HG02610 (cell line): ENCODE measurements at regions not wholly inside any gene's neighbourhood (a gene's known extent, or its start where the extent isn't known, plus 50 kb on each side); places are given as distances from the start of the nearest gene placed in this dataset.

Experiments used
- ATAC-seq: cut with Tn5 transposase; IDR thresholded peaks from one replicate; pipeline ENCODE4 v1.9.1; 2021; ENCODE audit warnings: mild to moderate bottlenecking, moderate library complexity; ENCODE audit not compliant: unreplicated experiment

DNA sequence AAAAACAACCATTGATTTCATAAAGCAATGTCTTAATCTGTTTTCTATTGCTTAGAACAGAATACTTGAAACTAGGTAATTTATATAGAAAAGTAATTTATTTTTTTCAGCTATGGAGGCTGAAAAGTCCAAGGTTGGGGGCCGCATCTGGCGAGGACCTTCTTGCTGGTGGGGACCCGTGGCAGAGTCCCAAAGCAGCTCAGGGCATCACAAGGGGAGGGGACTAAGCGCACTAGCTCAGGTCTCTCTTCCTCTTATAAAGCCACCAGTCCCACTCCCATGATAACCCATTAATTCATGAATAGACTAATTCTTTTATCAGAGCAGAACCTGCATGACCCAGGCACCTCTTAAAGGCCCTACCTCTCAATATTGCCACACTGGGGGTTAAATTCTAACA lies 87.2 kb upstream of the KLF13 start:
- no peak for ATAC-seq

GRCh38 chr15:31241888-31242522 lies 84.6 kb upstream of the KLF13 start:
- ATAC-seq = no peak

GRCh38 chr15:31243895-31244294 lies 82.7 kb upstream of the KLF13 start:
- no peak for ATAC-seq

GRCh38 chr15:31245135-31245689 lies 81.4 kb upstream of the KLF13 start:
- no peak for ATAC-seq

GRCh38 chr15:31245756-31246155 lies 80.9 kb upstream of the KLF13 start:
- ATAC-seq = no peak

DNA sequence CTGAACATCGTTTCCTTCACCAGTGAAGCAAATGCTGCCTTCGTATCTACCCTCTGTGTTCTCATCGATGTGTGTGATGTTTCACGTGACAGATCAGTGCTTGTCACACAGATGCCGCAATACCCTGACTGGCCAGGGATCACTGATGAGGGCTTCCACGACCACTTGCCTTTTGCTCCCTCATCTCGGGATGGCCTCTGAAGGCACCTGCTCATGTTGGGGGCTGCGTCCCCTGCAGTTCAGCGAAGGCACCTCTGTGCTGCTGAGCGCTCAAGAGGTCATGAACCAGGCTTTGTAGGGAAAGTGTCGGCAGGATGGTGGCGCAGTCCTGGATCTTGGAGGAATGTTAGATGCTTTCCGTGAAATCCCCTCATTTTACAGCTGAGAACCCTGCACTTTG lies 79.2 kb upstream of the KLF13 start:
- no peak for ATAC-seq

- ATAC-seq = no peak
Measured at GRCh38 chr15:31248263-31248662, 78.4 kb upstream of the KLF13 start.

GRCh38 chr15:31248951-31249350 lies 77.7 kb upstream of the KLF13 start:
- ATAC-seq = no peak

- no peak for ATAC-seq
Measured at GRCh38 chr15:31250033-31250432, 76.6 kb upstream of the KLF13 start.

GRCh38 chr15:31251165-31251564 lies 75.5 kb upstream of the KLF13 start:
- no peak for ATAC-seq

- no peak for ATAC-seq
Measured at GRCh38 chr15:31252171-31252785, 74.4 kb upstream of the KLF13 start.

- ATAC-seq = no peak
Measured at GRCh38 chr15:31254431-31255175, 72.0 kb upstream of the KLF13 start.

DNA sequence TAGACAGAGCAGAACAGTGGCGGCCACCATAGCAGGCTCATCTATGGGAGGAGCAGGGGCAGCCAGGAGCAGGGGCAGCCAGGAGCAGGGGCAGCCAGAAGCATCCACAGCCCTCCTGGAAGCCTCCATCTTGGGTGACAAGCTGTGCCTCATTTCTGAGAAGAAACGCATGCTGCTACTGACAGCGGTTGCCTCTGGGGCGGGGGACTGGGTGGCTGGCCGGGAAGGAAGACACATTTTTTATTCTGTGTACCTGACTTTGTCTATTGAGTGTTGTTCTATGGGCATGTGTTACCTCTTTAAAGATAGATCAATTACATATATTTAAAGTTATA lies 71.5 kb upstream of the KLF13 start:
- no peak for ATAC-seq

DNA sequence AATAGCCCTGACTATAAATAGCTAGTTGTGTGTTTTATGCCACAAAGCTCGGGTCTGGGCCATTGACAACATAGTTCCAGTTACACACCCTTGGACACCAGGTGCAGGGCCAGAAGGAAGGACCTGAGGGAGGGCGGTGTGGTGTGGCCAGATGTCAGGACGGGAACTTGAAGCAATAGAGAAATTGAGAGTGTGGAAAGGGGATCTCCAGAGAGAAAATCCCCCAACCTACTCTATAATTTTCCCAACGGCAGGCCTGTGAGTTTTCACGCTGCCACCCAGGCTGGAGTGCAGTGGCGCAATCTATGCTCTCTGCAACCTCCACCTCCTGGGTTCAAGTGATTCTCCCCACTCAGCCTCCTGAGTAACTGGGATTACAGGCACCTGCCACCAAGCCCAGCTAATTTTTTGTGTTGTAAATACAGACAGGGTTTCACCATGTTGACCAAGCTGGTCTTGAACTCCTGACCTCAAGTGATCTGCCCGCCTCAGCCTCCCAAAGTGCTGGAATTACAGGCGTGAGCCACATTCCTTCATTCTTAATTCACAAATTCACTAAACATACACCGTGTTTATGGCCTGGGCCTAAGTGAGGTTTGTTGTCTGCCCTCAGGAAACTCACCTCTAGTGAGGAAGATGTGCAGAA lies 70.8 kb upstream of the KLF13 start:
- ATAC-seq = peak; percentile 73

DNA sequence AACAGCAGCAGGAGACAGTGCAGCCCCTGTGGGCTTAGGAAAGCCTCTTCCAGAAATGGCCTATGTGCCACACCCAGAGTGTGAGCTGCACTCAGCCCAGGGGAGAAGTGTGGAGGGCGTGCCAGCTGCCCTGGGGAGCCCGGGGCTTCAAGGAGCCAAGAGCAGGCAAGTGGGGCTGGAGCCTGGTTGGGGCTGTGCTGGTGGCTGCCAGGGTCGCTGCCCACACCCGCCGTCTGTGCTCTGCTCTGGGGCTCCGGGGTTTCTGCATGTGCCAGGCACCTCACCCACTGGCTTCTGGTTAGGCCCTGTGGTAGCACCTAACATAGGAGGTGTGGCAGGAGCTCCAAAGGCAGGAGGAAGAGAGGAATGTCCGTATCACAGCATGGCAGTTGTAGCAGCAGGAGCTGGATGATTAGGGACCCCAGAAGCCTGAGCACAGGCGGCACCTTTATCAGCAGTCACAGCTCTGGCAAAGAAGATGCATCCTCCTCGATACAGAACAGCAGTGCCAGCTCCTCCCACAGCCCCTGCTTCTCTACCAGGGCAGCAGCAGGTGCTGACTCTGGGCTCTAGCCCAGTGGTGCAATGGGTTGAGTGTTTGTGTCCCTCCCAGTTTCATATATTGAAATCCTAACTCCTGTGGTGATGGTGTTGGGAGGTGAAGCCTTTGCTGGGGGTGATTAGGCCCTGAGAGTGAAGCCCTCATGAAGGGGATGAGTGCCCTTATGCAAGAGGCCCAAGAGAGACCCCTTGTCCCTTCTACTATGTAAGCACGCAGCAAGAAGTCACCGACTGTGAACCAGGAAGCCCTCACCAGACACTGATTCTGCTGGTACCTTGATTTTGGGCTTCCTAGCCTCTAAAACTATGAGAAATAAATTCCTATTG lies 70.0 kb upstream of the KLF13 start:
- no peak for ATAC-seq

DNA sequence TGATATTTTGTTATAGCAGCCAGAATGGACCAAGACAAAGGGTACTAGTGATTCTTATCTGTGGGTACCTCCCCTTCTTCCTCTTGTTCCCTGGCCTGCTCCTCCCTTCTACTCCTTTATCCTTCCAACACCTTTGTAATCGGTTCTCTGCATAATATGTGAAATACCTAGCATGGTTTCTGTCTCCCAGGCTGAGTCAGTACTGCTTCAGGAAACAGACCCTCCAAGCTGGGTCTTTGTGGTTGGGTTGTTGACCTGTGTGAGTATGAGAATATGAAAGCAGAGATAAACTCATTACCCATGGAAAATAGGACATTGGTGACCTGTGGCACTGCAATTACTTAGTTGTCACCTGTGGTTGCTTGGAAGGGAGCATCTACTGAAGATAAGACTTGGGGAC lies 69.3 kb upstream of the KLF13 start:
- ATAC-seq = no peak

GRCh38 chr15:31258260-31258659 lies 68.4 kb upstream of the KLF13 start:
- no peak for ATAC-seq

GRCh38 chr15:31259562-31260252 lies 66.9 kb upstream of the KLF13 start:
- no peak for ATAC-seq

GRCh38 chr15:31260646-31261265 lies 65.9 kb upstream of the KLF13 start:
- ATAC-seq = no peak
